GM12878 (cell line): ENCODE measurements at regions not wholly inside any gene's neighbourhood (a gene's known extent, or its start where the extent isn't known, plus 50 kb on each side); places are given as distances from the start of the nearest gene placed in this dataset.

Experiments
- ATF2 ChIP-seq: IDR thresholded peaks from 2 replicates; pipeline ENCODE4 v1.6.1; 2012; ENCODE audit warnings: low read length, inconsistent platforms
- CTCF ChIP-seq, 3 experiments: IDR thresholded peaks in 2 of 3; conservative IDR thresholded peaks in 1 of 3; 2 replicates each; pipeline ENCODE4 v1.5.1; 2011; ENCODE audit warnings: low read depth in 3 of 3, low read length in 3 of 3, mild to moderate bottlenecking in 3 of 3, control low read depth in 2 of 3, moderate library complexity in 2 of 3, inconsistent platforms in 1 of 3, mixed read lengths in 1 of 3; ENCODE audit not compliant: control insufficient read depth in 2 of 3, insufficient read depth in 1 of 3; ENCODE audit errors: extremely low read depth in 1 of 3
- CUX1 ChIP-seq: IDR thresholded peaks from 2 replicates; pipeline ENCODE4 v1.6.1; 2012; ENCODE audit warnings: improper control_type of control experiment, low read depth, low read length; ENCODE audit not compliant: insufficient replicate concordance
- DPF2 ChIP-seq: fragments of 450-650 bp; IDR thresholded peaks from 2 replicates; pipeline ENCODE4 v1.6.1; 2017; ENCODE audit warnings: mild to moderate bottlenecking
- ESRRA ChIP-seq: IDR thresholded peaks from 2 replicates; pipeline ENCODE4 v1.6.1; 2012; ENCODE audit warnings: mild to moderate bottlenecking, low read length, improper control_type of control experiment
- MYC ChIP-seq: IDR thresholded peaks from 2 replicates; pipeline ENCODE4 v1.6.1; 2011; ENCODE audit warnings: mild to moderate bottlenecking, low read length, moderate library complexity, inconsistent platforms; ENCODE audit not compliant: insufficient read depth, insufficient replicate concordance, insufficient read length, severe bottlenecking
- NBN ChIP-seq: fragments of 450-650 bp; IDR thresholded peaks from 2 replicates; pipeline ENCODE4 v1.6.1; 2016
- NR2C2 ChIP-seq: IDR thresholded peaks from 2 replicates; pipeline ENCODE4 v1.6.1; 2011; ENCODE audit warnings: borderline replicate concordance, low read depth; ENCODE audit not compliant: control insufficient read depth, insufficient read length
- POLR2A ChIP-seq: IDR thresholded peaks from 2 replicates; pipeline ENCODE4 v1.6.1; 2011; ENCODE audit warnings: low read depth, mild to moderate bottlenecking, low read length
- POLR2AphosphoS5 ChIP-seq: IDR thresholded peaks from 2 replicates; pipeline ENCODE4 v1.6.1; 2011; ENCODE audit warnings: mild to moderate bottlenecking, low read length, inconsistent platforms
- STAT1 ChIP-seq: fragments of 450-650 bp; conservative IDR thresholded peaks from 2 replicates; pipeline ENCODE4 v1.6.1; 2014; ENCODE audit warnings: antibody characterized with exemption, mild to moderate bottlenecking
- TCF12 ChIP-seq: IDR thresholded peaks from 2 replicates; pipeline ENCODE4 v1.6.1; 2011; ENCODE audit warnings: low read depth, mild to moderate bottlenecking, low read length
- ZBED1 ChIP-seq: IDR thresholded peaks from 2 replicates; pipeline ENCODE4 v1.6.1; 2016; ENCODE audit warnings: borderline replicate concordance
- ZNF274 ChIP-seq: IDR thresholded peaks from one replicate; pipeline ENCODE4 v1.8.0; 2011; ENCODE audit not compliant: insufficient read length, insufficient read depth

- TF ChIP-seq TCF12 (no peak), CTCF (IDR thresholded peaks at IDR 0.05 in 2 of 3, conservative IDR thresholded peaks at IDR 0.05 in 1 of 3; ENCODE audit: control insufficient read depth in 2 of 3, extremely low read depth in 1 of 3, insufficient read depth in 1 of 3, low read depth in 3 of 3, low read length in 3 of 3) (no peak), POLR2AphosphoS5 (no peak), MYC (no peak), ATF2 (no peak), NR2C2 (no peak), ZNF274 (no peak), NBN (no peak), ESRRA (no peak), DPF2 (no peak), CUX1 (no peak), ZBED1 (no peak), STAT1 (no peak), POLR2A (no peak)
These were observed 268.7 kb upstream of the PDE3A start for GRCh38 chr12:20099395-20100183.
